ENCODE measurements at regions not wholly inside any gene's neighbourhood (a gene's known extent, or its start where the extent isn't known, plus 50 kb on each side); places are given as distances from the start of the nearest gene placed in this dataset.
A peak's percentile ranks its signal among the peaks of the same experiment; 100 is the strongest.

GRCh38 chr1:5164158-5164557 lies 509.7 kb downstream of the AJAP1 start:
- Histone ChIP-seq H2BK15ac (ENCODE audit: low read length) (no peak overlapping the region), H3K27me3 (ENCODE audit: control insufficient read depth in 3 of 3, insufficient read depth in 3 of 3, low read depth in 1 of 3, low read length in 3 of 3) (no peaks in the 10 kb centered on the region), H3K9me3 (replicated peaks in 1 of 2; ENCODE audit: control insufficient read depth in 2 of 2, insufficient read depth in 1 of 2, low read depth in 1 of 2, low read length in 2 of 2) (no peaks in the 10 kb centered on the region), H3K79me1 (ENCODE audit: low read depth, low read length) (no peaks in the 10 kb centered on the region), H3K4ac (ENCODE audit: low read length) (no peak overlapping the region), H3K4me1 (ENCODE audit: control insufficient read depth in 2 of 2, insufficient read depth in 1 of 2, low read depth in 1 of 2, low read length in 2 of 2) (peaks cover 0 to 2% of the 10 kb centered on the region in 2 donors), H3K9ac (ENCODE audit: low read depth, low read length, poor library complexity) (no peak overlapping the region), H3K23ac (ENCODE audit: low read depth, low read length, poor library complexity) (no peak overlapping the region), H2AFZ (ENCODE audit: low read length) (no peak overlapping the region), H2BK120ac (ENCODE audit: low read depth, low read length) (no peak overlapping the region), H3K27ac (replicated peaks; ENCODE audit: low read length) (no peak overlapping the region), H2BK5ac (ENCODE audit: low read length) (no peak overlapping the region), H2AK5ac (ENCODE audit: low read depth, low read length) (no peak overlapping the region), H4K91ac (ENCODE audit: low read depth, low read length, poor library complexity) (no peak overlapping the region), H2BK12ac (ENCODE audit: low read length) (no peak overlapping the region), H4K8ac (ENCODE audit: low read depth, low read length) (no peak overlapping the region), H3K14ac (ENCODE audit: low read length) (no peak overlapping the region), H3K18ac (ENCODE audit: low read length) (no peak overlapping the region), H3K4me2 (ENCODE audit: insufficient read depth, low read length, poor library complexity, severe bottlenecking) (no peak overlapping the region), H3K4me3 (ENCODE audit: low read length in 2 of 2) (no peak overlapping the region), H3K36me3 (replicated peaks in 1 of 2; ENCODE audit: control insufficient read depth in 2 of 2, insufficient read depth in 2 of 2, low read length in 2 of 2) (no peaks in the 10 kb centered on the region)
- DNase-seq (ENCODE audit: low spot score) = no peak
- no CpG with 5 or more reads among the region's 5 CpGs for WGBS, 2 donors (ENCODE audit: extremely low coverage in 2 of 2, insufficient read length in 2 of 2, insufficient replicate concordance in 1 of 2)

- H3K18ac ChIP-seq (ENCODE audit: low read length) = no peak overlapping the region
- no peak overlapping the region for H2BK12ac ChIP-seq (ENCODE audit: low read length)
- H2BK5ac ChIP-seq (ENCODE audit: low read length) = no peak overlapping the region
- H4K8ac ChIP-seq (ENCODE audit: low read depth, low read length) = no peak overlapping the region
- H3K4me3 ChIP-seq (ENCODE audit: low read length in 2 of 2) = no peak overlapping the region
- no peak overlapping the region for H2BK120ac ChIP-seq (ENCODE audit: low read depth, low read length)
- no peaks in the 10 kb centered on the region for H3K79me1 ChIP-seq (ENCODE audit: low read depth, low read length)
- H3K23ac ChIP-seq (ENCODE audit: low read depth, low read length, poor library complexity) = no peak overlapping the region
- no peaks in the 10 kb centered on the region for H3K27me3 ChIP-seq (ENCODE audit: control insufficient read depth in 3 of 3, insufficient read depth in 3 of 3, low read depth in 1 of 3, low read length in 3 of 3)
- H3K27ac ChIP-seq (replicated peaks; ENCODE audit: low read length) = no peak overlapping the region
- no CpG with 5 or more reads among the region's 4 CpGs for WGBS, 2 donors (ENCODE audit: extremely low coverage in 2 of 2, insufficient read length in 2 of 2, insufficient replicate concordance in 1 of 2)
- H2BK15ac ChIP-seq (ENCODE audit: low read length) = no peak overlapping the region
- DNase-seq (ENCODE audit: low spot score) = no peak
- no peak overlapping the region for H2AK5ac ChIP-seq (ENCODE audit: low read depth, low read length)
- no peak overlapping the region for H3K9ac ChIP-seq (ENCODE audit: low read depth, low read length, poor library complexity)
- H2AFZ ChIP-seq (ENCODE audit: low read length) = no peak overlapping the region
- H3K4me2 ChIP-seq (ENCODE audit: insufficient read depth, low read length, poor library complexity, severe bottlenecking) = no peak overlapping the region
- H4K91ac ChIP-seq (ENCODE audit: low read depth, low read length, poor library complexity) = no peak overlapping the region
- H3K14ac ChIP-seq (ENCODE audit: low read length) = no peak overlapping the region
- no peaks in the 10 kb centered on the region for H3K9me3 ChIP-seq (replicated peaks in 1 of 2; ENCODE audit: control insufficient read depth in 2 of 2, insufficient read depth in 1 of 2, low read depth in 1 of 2, low read length in 2 of 2)
- H3K4ac ChIP-seq (ENCODE audit: low read length) = no peak overlapping the region
- peaks cover 0 to 2% of the 10 kb centered on the region in 2 donors for H3K4me1 ChIP-seq (ENCODE audit: control insufficient read depth in 2 of 2, insufficient read depth in 1 of 2, low read depth in 1 of 2, low read length in 2 of 2)
- H3K36me3 ChIP-seq (replicated peaks in 1 of 2; ENCODE audit: control insufficient read depth in 2 of 2, insufficient read depth in 2 of 2, low read length in 2 of 2) = no peaks in the 10 kb centered on the region
Observed at GRCh38 chr1:5161372-5161771, 507.0 kb downstream of the AJAP1 start.

GRCh38 chr1:5157175-5157574 lies 502.8 kb downstream of the AJAP1 start:
- Histone ChIP-seq H2BK5ac (ENCODE audit: low read length) (no peak overlapping the region), H3K4ac (ENCODE audit: low read length) (no peak overlapping the region), H2BK12ac (ENCODE audit: low read length) (no peak overlapping the region), H4K91ac (ENCODE audit: low read depth, low read length, poor library complexity) (no peak overlapping the region), H3K23ac (ENCODE audit: low read depth, low read length, poor library complexity) (peak overlapping the region; percentile 77), H3K9ac (ENCODE audit: low read depth, low read length, poor library complexity) (no peak overlapping the region), H3K4me3 (ENCODE audit: low read length in 2 of 2) (no peak overlapping the region), H3K14ac (ENCODE audit: low read length) (no peak overlapping the region), H2AFZ (ENCODE audit: low read length) (no peak overlapping the region), H3K4me1 (ENCODE audit: control insufficient read depth in 2 of 2, insufficient read depth in 1 of 2, low read depth in 1 of 2, low read length in 2 of 2) (peaks cover 0 to 2% of the 10 kb centered on the region in 2 donors), H3K27ac (replicated peaks; ENCODE audit: low read length) (no peak overlapping the region), H3K18ac (ENCODE audit: low read length) (no peak overlapping the region), H3K4me2 (ENCODE audit: insufficient read depth, low read length, poor library complexity, severe bottlenecking) (no peak overlapping the region), H2AK5ac (ENCODE audit: low read depth, low read length) (no peak overlapping the region), H3K27me3 (ENCODE audit: control insufficient read depth in 3 of 3, insufficient read depth in 3 of 3, low read depth in 1 of 3, low read length in 3 of 3) (no peaks in the 10 kb centered on the region), H2BK15ac (ENCODE audit: low read length) (no peak overlapping the region), H4K8ac (ENCODE audit: low read depth, low read length) (no peak overlapping the region), H2BK120ac (ENCODE audit: low read depth, low read length) (no peak overlapping the region), H3K9me3 (replicated peaks in 1 of 2; ENCODE audit: control insufficient read depth in 2 of 2, insufficient read depth in 1 of 2, low read depth in 1 of 2, low read length in 2 of 2) (peaks cover 0 to 4% of the 10 kb centered on the region in 2 donors), H3K79me1 (ENCODE audit: low read depth, low read length) (no peaks in the 10 kb centered on the region), H3K36me3 (replicated peaks in 1 of 2; ENCODE audit: control insufficient read depth in 2 of 2, insufficient read depth in 2 of 2, low read length in 2 of 2) (no peaks in the 10 kb centered on the region)
- no CpG with 5 or more reads among the region's 4 CpGs for WGBS, 2 donors (ENCODE audit: extremely low coverage in 2 of 2, insufficient read length in 2 of 2, insufficient replicate concordance in 1 of 2)
- DNase-seq (ENCODE audit: low spot score) = no peak

- H3K27ac ChIP-seq (replicated peaks; ENCODE audit: low read length) = no peak overlapping the region
- no peak overlapping the region for H4K8ac ChIP-seq (ENCODE audit: low read depth, low read length)
- no peak overlapping the region for H3K23ac ChIP-seq (ENCODE audit: low read depth, low read length, poor library complexity)
- WGBS, 2 donors (ENCODE audit: extremely low coverage in 2 of 2, insufficient read length in 2 of 2, insufficient replicate concordance in 1 of 2) = no CpG with 5 or more reads among the region's 7 CpGs
- H3K4ac ChIP-seq (ENCODE audit: low read length) = no peak overlapping the region
- no peak overlapping the region for H2AK5ac ChIP-seq (ENCODE audit: low read depth, low read length)
- no peak overlapping the region for H2BK5ac ChIP-seq (ENCODE audit: low read length)
- no peaks in the 10 kb centered on the region for H3K36me3 ChIP-seq (replicated peaks in 1 of 2; ENCODE audit: control insufficient read depth in 2 of 2, insufficient read depth in 2 of 2, low read length in 2 of 2)
- H3K79me1 ChIP-seq (ENCODE audit: low read depth, low read length) = no peaks in the 10 kb centered on the region
- no peak overlapping the region for H2BK15ac ChIP-seq (ENCODE audit: low read length)
- no peak overlapping the region for H3K9ac ChIP-seq (ENCODE audit: low read depth, low read length, poor library complexity)
- no peak overlapping the region for H3K4me2 ChIP-seq (ENCODE audit: insufficient read depth, low read length, poor library complexity, severe bottlenecking)
- no peak overlapping the region for H3K14ac ChIP-seq (ENCODE audit: low read length)
- no peak overlapping the region for H2BK120ac ChIP-seq (ENCODE audit: low read depth, low read length)
- H3K9me3 ChIP-seq (replicated peaks in 1 of 2; ENCODE audit: control insufficient read depth in 2 of 2, insufficient read depth in 1 of 2, low read depth in 1 of 2, low read length in 2 of 2) = peaks cover 0 to 4% of the 10 kb centered on the region in 2 donors
- no peaks in the 10 kb centered on the region for H3K4me1 ChIP-seq (ENCODE audit: control insufficient read depth in 2 of 2, insufficient read depth in 1 of 2, low read depth in 1 of 2, low read length in 2 of 2)
- H3K27me3 ChIP-seq (ENCODE audit: control insufficient read depth in 3 of 3, insufficient read depth in 3 of 3, low read depth in 1 of 3, low read length in 3 of 3) = no peaks in the 10 kb centered on the region
- no peak overlapping the region for H2AFZ ChIP-seq (ENCODE audit: low read length)
- no peak overlapping the region for H4K91ac ChIP-seq (ENCODE audit: low read depth, low read length, poor library complexity)
- H3K18ac ChIP-seq (ENCODE audit: low read length) = no peak overlapping the region
- no peak for DNase-seq (ENCODE audit: low spot score)
- H3K4me3 ChIP-seq (ENCODE audit: low read length in 2 of 2) = no peak overlapping the region
- H2BK12ac ChIP-seq (ENCODE audit: low read length) = no peak overlapping the region
Observed at GRCh38 chr1:5156416-5157120, 502.2 kb downstream of the AJAP1 start.
